A673 (cell line): ENCODE measurements at regions not wholly inside any gene's neighbourhood (a gene's known extent, or its start where the extent isn't known, plus 50 kb on each side); places are given as distances from the start of the nearest gene placed in this dataset.

ENCODE experiments used
- BruUV-seq: library from RNA; stranded (reverse); fragments of 400-500 nt; replicated peaks from 2 replicates; lab custom pipeline; 2021; lab: Mats Ljungman, UMichigan
- CTCF ChIA-PET: fragments of 300-600 bp; sonication (Branson Sonifier 250); formaldehyde crosslinking; loops from one replicate; lab custom pipeline; 2022; ENCODE audit warnings: antibody characterized with exemption; lab: Charles Lee
- POLR2A ChIA-PET: fragments of 300-600 bp; sonication (Branson Sonifier 250); formaldehyde crosslinking; loops from one replicate; lab custom pipeline; 2022; ENCODE audit warnings: antibody characterized with exemption; ENCODE audit not compliant: low non-redundant PET; lab: Charles Lee
- DNase-seq: peaks from one replicate; pipeline ENCODE4 v3.0.0-alpha.2; 2015; ENCODE audit warnings: low spot score
- H3K27ac ChIP-seq: fragments of 200-600 bp; sonication (generic); 2 replicates; pipeline ENCODE4 v1.5.1; 2016; ENCODE audit warnings: mixed run types, low read depth, mild to moderate bottlenecking, mixed read lengths, antibody characterized with exemption, low read length; ENCODE audit not compliant: poor library complexity, severe bottlenecking
- H3K27me3 ChIP-seq: fragments of 200-600 bp; sonication (generic); replicated peaks from 2 replicates; pipeline ENCODE4 v1.6.1; 2017; ENCODE audit warnings: mixed run types, low read depth, mild to moderate bottlenecking, mixed read lengths, antibody characterized with exemption, low read length; ENCODE audit not compliant: insufficient read depth, poor library complexity
- H3K36me3 ChIP-seq: fragments of 200-600 bp; sonication (generic); 2 replicates; pipeline ENCODE4 v1.6.1; 2016; ENCODE audit warnings: mixed run types, mild to moderate bottlenecking, mixed read lengths, antibody characterized with exemption, low read length; ENCODE audit not compliant: insufficient read depth, poor library complexity, severe bottlenecking
- H3K4me1 ChIP-seq: fragments of 200-600 bp; sonication (generic); 2 replicates; pipeline ENCODE4 v1.6.1; 2017; ENCODE audit warnings: mixed run types, mild to moderate bottlenecking, mixed read lengths, antibody characterized with exemption, low read length; ENCODE audit not compliant: insufficient read depth, poor library complexity, severe bottlenecking
- H3K4me3 ChIP-seq: fragments of 200-600 bp; sonication (generic); 2 replicates; pipeline ENCODE4 v1.5.1; 2016; ENCODE audit warnings: low read depth, mixed run types, mild to moderate bottlenecking, mixed read lengths, low read length; ENCODE audit not compliant: poor library complexity, severe bottlenecking
- H3K9me3 ChIP-seq: fragments of 200-600 bp; sonication (generic); 2 replicates; pipeline ENCODE4 v1.6.1; 2016; ENCODE audit warnings: mixed run types, low read depth, mild to moderate bottlenecking, mixed read lengths, antibody characterized with exemption, low read length; ENCODE audit not compliant: poor library complexity, severe bottlenecking
- CTCF ChIP-seq: fragments of 300-800, 200-600 bp; sonication (generic); conservative IDR thresholded peaks from 2 replicates; pipeline ENCODE4 v1.5.1; 2017; ENCODE audit warnings: low read depth, mild to moderate bottlenecking, antibody characterized with exemption, low read length, moderate library complexity, mixed read lengths
- EZH2 ChIP-seq: fragments of 200-600 bp; sonication (generic); IDR thresholded peaks from 2 replicates; pipeline ENCODE4 v1.6.1; 2017; ENCODE audit warnings: borderline replicate concordance, low read depth, mild to moderate bottlenecking, mixed read lengths, antibody characterized with exemption, low read length; ENCODE audit not compliant: poor library complexity, severe bottlenecking
- intact Hi-C: fragments of 100-400 bp; cut with micrococcal nuclease; formaldehyde crosslinking; loops from one replicate; pipeline ENCODE4 v1.10.0; 2022; ENCODE audit not compliant: unreplicated experiment

GRCh38 chr1:224529844-224530243, 86.3 kb upstream of the CNIH3 start:
- Histone ChIP-seq H3K36me3 (no peaks in the 10 kb centered on the region), H3K27ac (no peak overlapping the region), H3K9me3 (no peaks in the 10 kb centered on the region), H3K27me3 (no peaks in the 10 kb centered on the region), H3K4me1 (peaks cover 10% of the 10 kb centered on the region), H3K4me3 (no peak overlapping the region)
- intact Hi-C loops, result loop anchor here (10.0 kb wide), 1 partner anchor 215 kb away; no protein-coding TSS in a partner anchor
- no TSS peak for BruUV-seq
- no peak for TF ChIP-seq EZH2
- TF ChIP-seq CTCF, result no peak
- ChIA-PET CTCF (no interaction called here), POLR2A (no interaction called here)
- no peak for DNase-seq

- H3K27me3 ChIP-seq, result no peaks in the 10 kb centered on the region
- no TSS peak for BruUV-seq
- ChIA-PET POLR2A (no interaction called here), CTCF (no interaction called here)
- no peaks in the 10 kb centered on the region for H3K9me3 ChIP-seq
- H3K27ac ChIP-seq, result no peak overlapping the region
- TF ChIP-seq EZH2, result no peak
- no peak for TF ChIP-seq CTCF
- DNase-seq, result no peak
- H3K36me3 ChIP-seq, result no peaks in the 10 kb centered on the region
- intact Hi-C loops, result no loop called here
- peaks cover 4% of the 10 kb centered on the region for H3K4me1 ChIP-seq
- H3K4me3 ChIP-seq, result no peak overlapping the region
These were observed 82.6 kb upstream of the CNIH3 start for GRCh38 chr1:224533517-224533916.

- H3K36me3 ChIP-seq, result no peaks in the 10 kb centered on the region
- no peaks in the 10 kb centered on the region for H3K9me3 ChIP-seq
- peaks cover 5% of the 10 kb centered on the region for H3K4me1 ChIP-seq
- no peak overlapping the region for H3K27ac ChIP-seq
- CTCF ChIA-PET, result no interaction called here
- POLR2A ChIA-PET, result no interaction called here
- intact Hi-C loops, result no loop called here
- no peaks in the 10 kb centered on the region for H3K27me3 ChIP-seq
- no peak for DNase-seq
- no TSS peak for BruUV-seq
- H3K4me3 ChIP-seq, result no peak overlapping the region
- TF ChIP-seq EZH2, result no peak
- TF ChIP-seq CTCF, result no peak
These were observed 81.4 kb upstream of the CNIH3 start for GRCh38 chr1:224534731-224535130.
